ENCODE measurements at regions not wholly inside any gene's neighbourhood (a gene's known extent, or its start where the extent isn't known, plus 50 kb on each side); places are given as distances from the start of the nearest gene placed in this dataset.

DNA sequence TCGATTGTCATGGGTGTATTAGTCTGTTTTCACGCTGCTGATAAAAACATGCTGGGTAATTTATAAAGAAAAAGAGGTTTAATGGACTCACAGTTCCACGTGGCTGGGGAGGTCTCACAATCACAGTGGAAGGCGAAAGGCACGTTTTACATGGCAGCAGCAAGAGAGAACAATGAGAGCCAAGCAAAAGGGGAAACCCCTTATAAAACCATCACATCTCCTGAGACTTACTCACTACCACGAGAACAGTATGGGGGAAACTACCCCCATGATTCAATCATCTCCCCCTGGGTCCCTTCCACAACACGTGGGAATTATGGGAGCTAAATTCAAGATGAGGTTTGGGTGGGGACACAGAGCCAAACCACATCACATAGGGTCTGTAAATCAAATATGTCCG lies 167.4 kb upstream of the XYLT1 start:
- Histone ChIP-seq H3K27ac (ENCODE audit: low read length) (no peak overlapping the region), H3K4me1 (ENCODE audit: low read length) (peaks cover 6% of the 10 kb centered on the region; the same call in 1 of the 2 replicates), H3K9ac (ENCODE audit: low read length) (no peak overlapping the region), H4K20me1 (ENCODE audit: insufficient read depth, low read length) (no peaks in the 10 kb centered on the region), H2AFZ (ENCODE audit: low read length) (no peak overlapping the region), H3K36me3 (replicated peaks; ENCODE audit: insufficient read depth, low read length) (no peaks in the 10 kb centered on the region), H3K9me3 (replicated peaks; ENCODE audit: insufficient read depth, low read length) (no peaks in the 10 kb centered on the region), H3F3A (ENCODE audit: insufficient read depth, low read length) (no peaks in the 10 kb centered on the region), H3K4me2 (ENCODE audit: low read depth, low read length) (no peak overlapping the region), H3K4me3 (ENCODE audit: low read length) (no peak overlapping the region), H3K9me2 (replicated peaks; ENCODE audit: insufficient read depth, low read length) (no peaks in the 10 kb centered on the region), H3K27me3 (replicated peaks; ENCODE audit: insufficient read depth, low read length) (no peaks in the 10 kb centered on the region), H3K79me2 (ENCODE audit: low read length) (no peaks in the 10 kb centered on the region)
- DNase-seq: no peak
- TF ChIP-seq EZH2phosphoT487 (IDR thresholded peaks at IDR 0.05; ENCODE audit: low read length): no peak
- no peak for TF ChIP-seq EZH2 (optimal IDR thresholded peaks at IDR 0.05; ENCODE audit: low read depth, low read length)
- no peak for TF ChIP-seq CTCF (IDR thresholded peaks at IDR 0.05; ENCODE audit: low read length)

- no peak overlapping the region for H3K4me3 ChIP-seq (ENCODE audit: low read length)
- H3K27me3 ChIP-seq (replicated peaks; ENCODE audit: insufficient read depth, low read length): no peaks in the 10 kb centered on the region
- no peaks in the 10 kb centered on the region for H3K9me2 ChIP-seq (replicated peaks; ENCODE audit: insufficient read depth, low read length)
- H3K79me2 ChIP-seq (ENCODE audit: low read length): no peaks in the 10 kb centered on the region
- H3K4me2 ChIP-seq (ENCODE audit: low read depth, low read length): no peak overlapping the region
- no peaks in the 10 kb centered on the region for H4K20me1 ChIP-seq (ENCODE audit: insufficient read depth, low read length)
- no peak overlapping the region for H2AFZ ChIP-seq (ENCODE audit: low read length)
- no peaks in the 10 kb centered on the region for H3K36me3 ChIP-seq (replicated peaks; ENCODE audit: insufficient read depth, low read length)
- H3K4me1 ChIP-seq (ENCODE audit: low read length): peaks cover 6% of the 10 kb centered on the region; the same call in 1 of the 2 replicates
- DNase-seq: no peak
- no peaks in the 10 kb centered on the region for H3K9me3 ChIP-seq (replicated peaks; ENCODE audit: insufficient read depth, low read length)
- no peak overlapping the region for H3K27ac ChIP-seq (ENCODE audit: low read length)
- H3F3A ChIP-seq (ENCODE audit: insufficient read depth, low read length): no peaks in the 10 kb centered on the region
- no peak overlapping the region for H3K9ac ChIP-seq (ENCODE audit: low read length)
- TF ChIP-seq EZH2phosphoT487 (IDR thresholded peaks at IDR 0.05; ENCODE audit: low read length): no peak
These were observed 164.4 kb upstream of the XYLT1 start for GRCh38 chr16:17635183-17635582.

- H3K4me1 ChIP-seq (ENCODE audit: low read length): peaks cover 6% of the 10 kb centered on the region; the same call in 1 of the 2 replicates
- no peaks in the 10 kb centered on the region for H3K27me3 ChIP-seq (replicated peaks; ENCODE audit: insufficient read depth, low read length)
- H3F3A ChIP-seq (ENCODE audit: insufficient read depth, low read length): no peaks in the 10 kb centered on the region
- no peak overlapping the region for H3K4me2 ChIP-seq (ENCODE audit: low read depth, low read length)
- no peaks in the 10 kb centered on the region for H3K9me2 ChIP-seq (replicated peaks; ENCODE audit: insufficient read depth, low read length)
- H3K79me2 ChIP-seq (ENCODE audit: low read length): no peaks in the 10 kb centered on the region
- DNase-seq: no peak
- TF ChIP-seq EZH2 (optimal IDR thresholded peaks at IDR 0.05; ENCODE audit: low read depth, low read length) (no peak), EZH2phosphoT487 (IDR thresholded peaks at IDR 0.05; ENCODE audit: low read length) (no peak), CTCF (IDR thresholded peaks at IDR 0.05; ENCODE audit: low read length) (no peak)
- no peaks in the 10 kb centered on the region for H3K9me3 ChIP-seq (replicated peaks; ENCODE audit: insufficient read depth, low read length)
- no peaks in the 10 kb centered on the region for H3K36me3 ChIP-seq (replicated peaks; ENCODE audit: insufficient read depth, low read length)
- H3K27ac ChIP-seq (ENCODE audit: low read length): no peak overlapping the region
- H3K9ac ChIP-seq (ENCODE audit: low read length): no peak overlapping the region
- H2AFZ ChIP-seq (ENCODE audit: low read length): no peak overlapping the region
- no peaks in the 10 kb centered on the region for H4K20me1 ChIP-seq (ENCODE audit: insufficient read depth, low read length)
- H3K4me3 ChIP-seq (ENCODE audit: low read length): no peak overlapping the region
These were observed 162.6 kb upstream of the XYLT1 start for GRCh38 chr16:17633181-17633951.

- Histone ChIP-seq H3F3A (ENCODE audit: insufficient read depth, low read length) (no peaks in the 10 kb centered on the region), H3K9ac (ENCODE audit: low read length) (no peak overlapping the region), H3K9me2 (replicated peaks; ENCODE audit: insufficient read depth, low read length) (no peaks in the 10 kb centered on the region), H2AFZ (ENCODE audit: low read length) (no peak overlapping the region), H3K79me2 (ENCODE audit: low read length) (no peaks in the 10 kb centered on the region), H3K4me2 (ENCODE audit: low read depth, low read length) (no peak overlapping the region), H3K9me3 (replicated peaks; ENCODE audit: insufficient read depth, low read length) (no peaks in the 10 kb centered on the region), H3K27ac (ENCODE audit: low read length) (no peak overlapping the region), H3K36me3 (replicated peaks; ENCODE audit: insufficient read depth, low read length) (no peaks in the 10 kb centered on the region), H3K4me1 (ENCODE audit: low read length) (peaks cover 5% of the 10 kb centered on the region; the same call in 1 of the 2 replicates), H4K20me1 (ENCODE audit: insufficient read depth, low read length) (no peaks in the 10 kb centered on the region), H3K27me3 (replicated peaks; ENCODE audit: insufficient read depth, low read length) (no peaks in the 10 kb centered on the region), H3K4me3 (ENCODE audit: low read length) (no peak overlapping the region)
- TF ChIP-seq EZH2 (optimal IDR thresholded peaks at IDR 0.05; ENCODE audit: low read depth, low read length) (no peak), CTCF (IDR thresholded peaks at IDR 0.05; ENCODE audit: low read length) (no peak), EZH2phosphoT487 (IDR thresholded peaks at IDR 0.05; ENCODE audit: low read length) (no peak)
- no peak for DNase-seq
These were observed 161.9 kb upstream of the XYLT1 start for GRCh38 chr16:17632667-17633066.

Measured in MM.1S (cell line).